Chondrocyte (in vitro differentiated cells): ENCODE measurements at regions not wholly inside any gene's neighbourhood (a gene's known extent, or its start where the extent isn't known, plus 50 kb on each side); places are given as distances from the start of the nearest gene placed in this dataset.
"Not testable (repeated sequence)": the region's sequence is repeated elsewhere in the genome, so short reads cannot be mapped to it uniquely, and the experiment has no call there.

Experiments used
- DNase-seq: peaks from one replicate; pipeline ENCODE4 v3.0.0; 2021; ENCODE audit warnings: mixed read lengths, low spot score
- H3K27ac Mint-ChIP-seq: one replicate; pipeline ENCODE4 v1.8.0; 2021; ENCODE audit warnings: mild to moderate bottlenecking, moderate library complexity, mixed read lengths; ENCODE audit not compliant: unreplicated experiment
- H3K27me3 Mint-ChIP-seq: 2 replicates; pipeline ENCODE4 v1.8.0; 2021; ENCODE audit warnings: low read depth, mixed read lengths
- H3K36me3 Mint-ChIP-seq: 2 replicates; pipeline ENCODE4 v1.8.0; 2021; ENCODE audit warnings: low read depth, mixed read lengths
- H3K4me1 Mint-ChIP-seq: 2 replicates; pipeline ENCODE4 v1.8.0; 2021; ENCODE audit warnings: low read depth, mild to moderate bottlenecking, mixed read lengths
- H3K4me3 Mint-ChIP-seq: one replicate; pipeline ENCODE4 v1.8.0; 2021; ENCODE audit warnings: mild to moderate bottlenecking, moderate library complexity, mixed read lengths; ENCODE audit not compliant: unreplicated experiment
- H3K9me3 Mint-ChIP-seq: 2 replicates; pipeline ENCODE4 v1.8.0; 2021; ENCODE audit warnings: low read depth, mixed read lengths
- CTCF ChIP-seq: fragments of 200-600 bp; sonication (generic); IDR thresholded peaks from 2 replicates; pipeline ENCODE4 v1.5.0; 2021; ENCODE audit warnings: antibody characterized with exemption, mild to moderate bottlenecking, moderate library complexity

- H3K4me3 Mint-ChIP-seq = no peak overlapping the region
- H3K36me3 Mint-ChIP-seq = no peaks in the 10 kb centered on the region
- H3K4me1 Mint-ChIP-seq = no peaks in the 10 kb centered on the region
- no peak for TF ChIP-seq CTCF
- H3K9me3 Mint-ChIP-seq = peaks cover 35% of the 10 kb centered on the region
- DNase-seq = no peak
- no peak overlapping the region for H3K27ac Mint-ChIP-seq
- H3K27me3 Mint-ChIP-seq = no peaks in the 10 kb centered on the region
Measured at GRCh38 chr6:60754879-60755278, 1531.1 kb downstream of the KHDRBS2 start.

- H3K27ac Mint-ChIP-seq, H3K4me1 Mint-ChIP-seq, DNase-seq: not testable (repeated sequence)
Measured at GRCh38 chr6:60750353-60751081, 1535.5 kb downstream of the KHDRBS2 start.

GRCh38 chr6:60747765-60748556 lies 1538.1 kb downstream of the KHDRBS2 start:
- not testable (repeated sequence) for H3K4me3 Mint-ChIP-seq, H3K4me1 Mint-ChIP-seq, H3K27ac Mint-ChIP-seq, H3K27me3 Mint-ChIP-seq, H3K36me3 Mint-ChIP-seq, DNase-seq
- peaks cover 21% of the 10 kb centered on the region for H3K9me3 Mint-ChIP-seq

More at GRCh38 chr6:60750353-60751081, 1535.5 kb downstream of the KHDRBS2 start:
- H3K27me3 Mint-ChIP-seq, H3K36me3 Mint-ChIP-seq, H3K4me3 Mint-ChIP-seq: not testable (repeated sequence)
- peaks cover 27% of the 10 kb centered on the region for H3K9me3 Mint-ChIP-seq

GRCh38 chr6:60737764-60738425 lies 1548.1 kb downstream of the KHDRBS2 start:
- not testable (repeated sequence) for H3K27ac Mint-ChIP-seq, H3K9me3 Mint-ChIP-seq

GRCh38 chr6:60737315-60737714 lies 1548.7 kb downstream of the KHDRBS2 start:
- H3K36me3 Mint-ChIP-seq, H3K9me3 Mint-ChIP-seq, DNase-seq, H3K4me3 Mint-ChIP-seq, H3K27ac Mint-ChIP-seq, H3K4me1 Mint-ChIP-seq, H3K27me3 Mint-ChIP-seq: not testable (repeated sequence)

More at GRCh38 chr6:60737764-60738425, 1548.1 kb downstream of the KHDRBS2 start:
- not testable (repeated sequence) for H3K36me3 Mint-ChIP-seq, H3K27me3 Mint-ChIP-seq, DNase-seq, H3K4me1 Mint-ChIP-seq, H3K4me3 Mint-ChIP-seq

GRCh38 chr6:60723935-60724334 lies 1562.1 kb downstream of the KHDRBS2 start:
- H3K27me3 Mint-ChIP-seq, H3K27ac Mint-ChIP-seq, H3K4me3 Mint-ChIP-seq, H3K36me3 Mint-ChIP-seq, DNase-seq, H3K4me1 Mint-ChIP-seq: not testable (repeated sequence)
- H3K9me3 Mint-ChIP-seq = peaks cover 19% of the 10 kb centered on the region

GRCh38 chr6:60695232-60695631 lies 1590.8 kb downstream of the KHDRBS2 start:
- DNase-seq = no peak
- Mint-ChIP-seq H3K36me3 (no peaks in the 10 kb centered on the region), H3K4me1 (no peaks in the 10 kb centered on the region), H3K9me3 (peaks cover 27% of the 10 kb centered on the region), H3K4me3 (no peak overlapping the region), H3K27me3 (no peaks in the 10 kb centered on the region), H3K27ac (no peak overlapping the region)
- TF ChIP-seq CTCF = no peak
